Panc1 (cell line): ENCODE measurements at regions not wholly inside any gene's neighbourhood (a gene's known extent, or its start where the extent isn't known, plus 50 kb on each side); places are given as distances from the start of the nearest gene placed in this dataset.

Experiments
- CTCF ChIP-seq: fragments of 450-650 bp; IDR thresholded peaks from 2 replicates; pipeline ENCODE4 v1.5.1; 2017; ENCODE audit warnings: mild to moderate bottlenecking
- POLR2AphosphoS5 ChIP-seq: IDR thresholded peaks from 2 replicates; pipeline ENCODE4 v1.6.1; 2012; ENCODE audit warnings: mild to moderate bottlenecking, low read depth, low read length, moderate library complexity
- SIN3A ChIP-seq: IDR thresholded peaks from 2 replicates; pipeline ENCODE4 v1.6.1; 2012; ENCODE audit warnings: low read depth, mild to moderate bottlenecking, low read length, moderate library complexity, borderline replicate concordance; ENCODE audit not compliant: insufficient read depth
- TCF7L2 ChIP-seq: IDR thresholded peaks from 2 replicates; pipeline ENCODE4 v1.6.1; 2011; ENCODE audit warnings: mild to moderate bottlenecking, low read depth, low read length, inconsistent platforms

DNA sequence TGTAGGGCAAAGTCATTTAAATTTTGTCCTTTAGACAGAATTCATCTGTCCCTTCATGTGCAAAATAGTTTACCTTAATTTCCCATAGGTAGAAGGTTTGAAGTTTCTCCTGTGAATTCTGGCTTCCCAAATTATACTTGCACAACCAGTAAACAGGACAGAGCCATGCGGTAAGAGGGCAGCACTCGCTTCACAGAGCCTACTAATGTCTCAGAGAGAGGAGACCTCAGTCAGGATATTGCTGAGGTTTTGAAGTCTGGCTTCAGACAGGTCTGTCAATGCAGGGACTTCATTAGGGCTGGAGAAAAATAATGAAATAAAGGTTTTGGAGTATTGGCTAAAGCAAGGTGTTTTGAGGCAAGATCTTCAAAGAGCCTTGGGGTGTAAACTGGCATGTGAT is 91.4 kb downstream of the ANXA1 start:
- no peak for TF ChIP-seq CTCF
- no peak for TF ChIP-seq SIN3A
- TF ChIP-seq POLR2AphosphoS5 = no peak
- TF ChIP-seq TCF7L2 = no peak
